ENCODE measurements at regions not wholly inside any gene's neighbourhood (a gene's known extent, or its start where the extent isn't known, plus 50 kb on each side); places are given as distances from the start of the nearest gene placed in this dataset.

DNA sequence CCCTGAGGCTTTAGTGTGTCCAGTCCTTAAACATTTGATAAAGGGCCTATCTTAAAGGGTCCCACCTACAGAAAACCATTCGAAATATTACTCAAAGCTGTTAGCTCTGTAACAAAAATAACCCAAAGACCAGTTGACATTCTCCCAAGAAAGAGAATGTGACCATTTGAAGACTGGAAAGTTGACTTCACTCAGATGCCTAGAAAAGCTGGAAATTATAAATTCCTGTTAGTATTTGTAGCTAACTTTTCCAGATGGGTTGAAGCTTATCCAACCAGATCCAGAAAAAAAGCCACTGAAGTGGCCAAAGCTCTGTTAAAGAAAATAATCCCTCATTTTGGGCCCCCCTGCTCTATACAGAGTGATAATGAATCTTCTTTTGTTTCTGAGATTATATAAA is 408.4 kb downstream of the PLOD2 start:
- TF ChIP-seq RAD21 (IDR thresholded peaks at IDR 0.05) (no peak), TAF1 (conservative IDR thresholded peaks at IDR 0.05) (no peak), NR2F2 (IDR thresholded peaks at IDR 0.05) (no peak), JUND (IDR thresholded peaks at IDR 0.05) (no peak), SP1 (IDR thresholded peaks at IDR 0.05) (no peak)
- TF ChIP-seq, protein P1, sequence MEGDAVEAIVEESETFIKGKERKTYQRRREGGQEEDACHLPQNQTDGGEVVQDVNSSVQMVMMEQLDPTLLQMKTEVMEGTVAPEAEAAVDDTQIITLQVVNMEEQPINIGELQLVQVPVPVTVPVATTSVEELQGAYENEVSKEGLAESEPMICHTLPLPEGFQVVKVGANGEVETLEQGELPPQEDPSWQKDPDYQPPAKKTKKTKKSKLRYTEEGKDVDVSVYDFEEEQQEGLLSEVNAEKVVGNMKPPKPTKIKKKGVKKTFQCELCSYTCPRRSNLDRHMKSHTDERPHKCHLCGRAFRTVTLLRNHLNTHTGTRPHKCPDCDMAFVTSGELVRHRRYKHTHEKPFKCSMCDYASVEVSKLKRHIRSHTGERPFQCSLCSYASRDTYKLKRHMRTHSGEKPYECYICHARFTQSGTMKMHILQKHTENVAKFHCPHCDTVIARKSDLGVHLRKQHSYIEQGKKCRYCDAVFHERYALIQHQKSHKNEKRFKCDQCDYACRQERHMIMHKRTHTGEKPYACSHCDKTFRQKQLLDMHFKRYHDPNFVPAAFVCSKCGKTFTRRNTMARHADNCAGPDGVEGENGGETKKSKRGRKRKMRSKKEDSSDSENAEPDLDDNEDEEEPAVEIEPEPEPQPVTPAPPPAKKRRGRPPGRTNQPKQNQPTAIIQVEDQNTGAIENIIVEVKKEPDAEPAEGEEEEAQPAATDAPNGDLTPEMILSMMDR (IDR thresholded peaks at IDR 0.05; ENCODE audit: low read depth, low read length, missing input control) = no peak
- TF ChIP-seq, protein P2, sequence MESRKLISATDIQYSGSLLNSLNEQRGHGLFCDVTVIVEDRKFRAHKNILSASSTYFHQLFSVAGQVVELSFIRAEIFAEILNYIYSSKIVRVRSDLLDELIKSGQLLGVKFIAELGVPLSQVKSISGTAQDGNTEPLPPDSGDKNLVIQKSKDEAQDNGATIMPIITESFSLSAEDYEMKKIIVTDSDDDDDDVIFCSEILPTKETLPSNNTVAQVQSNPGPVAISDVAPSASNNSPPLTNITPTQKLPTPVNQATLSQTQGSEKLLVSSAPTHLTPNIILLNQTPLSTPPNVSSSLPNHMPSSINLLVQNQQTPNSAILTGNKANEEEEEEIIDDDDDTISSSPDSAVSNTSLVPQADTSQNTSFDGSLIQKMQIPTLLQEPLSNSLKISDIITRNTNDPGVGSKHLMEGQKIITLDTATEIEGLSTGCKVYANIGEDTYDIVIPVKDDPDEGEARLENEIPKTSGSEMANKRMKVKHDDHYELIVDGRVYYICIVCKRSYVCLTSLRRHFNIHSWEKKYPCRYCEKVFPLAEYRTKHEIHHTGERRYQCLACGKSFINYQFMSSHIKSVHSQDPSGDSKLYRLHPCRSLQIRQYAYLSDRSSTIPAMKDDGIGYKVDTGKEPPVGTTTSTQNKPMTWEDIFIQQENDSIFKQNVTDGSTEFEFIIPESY (IDR thresholded peaks at IDR 0.05) = no peak
- TF ChIP-seq, protein P3, sequence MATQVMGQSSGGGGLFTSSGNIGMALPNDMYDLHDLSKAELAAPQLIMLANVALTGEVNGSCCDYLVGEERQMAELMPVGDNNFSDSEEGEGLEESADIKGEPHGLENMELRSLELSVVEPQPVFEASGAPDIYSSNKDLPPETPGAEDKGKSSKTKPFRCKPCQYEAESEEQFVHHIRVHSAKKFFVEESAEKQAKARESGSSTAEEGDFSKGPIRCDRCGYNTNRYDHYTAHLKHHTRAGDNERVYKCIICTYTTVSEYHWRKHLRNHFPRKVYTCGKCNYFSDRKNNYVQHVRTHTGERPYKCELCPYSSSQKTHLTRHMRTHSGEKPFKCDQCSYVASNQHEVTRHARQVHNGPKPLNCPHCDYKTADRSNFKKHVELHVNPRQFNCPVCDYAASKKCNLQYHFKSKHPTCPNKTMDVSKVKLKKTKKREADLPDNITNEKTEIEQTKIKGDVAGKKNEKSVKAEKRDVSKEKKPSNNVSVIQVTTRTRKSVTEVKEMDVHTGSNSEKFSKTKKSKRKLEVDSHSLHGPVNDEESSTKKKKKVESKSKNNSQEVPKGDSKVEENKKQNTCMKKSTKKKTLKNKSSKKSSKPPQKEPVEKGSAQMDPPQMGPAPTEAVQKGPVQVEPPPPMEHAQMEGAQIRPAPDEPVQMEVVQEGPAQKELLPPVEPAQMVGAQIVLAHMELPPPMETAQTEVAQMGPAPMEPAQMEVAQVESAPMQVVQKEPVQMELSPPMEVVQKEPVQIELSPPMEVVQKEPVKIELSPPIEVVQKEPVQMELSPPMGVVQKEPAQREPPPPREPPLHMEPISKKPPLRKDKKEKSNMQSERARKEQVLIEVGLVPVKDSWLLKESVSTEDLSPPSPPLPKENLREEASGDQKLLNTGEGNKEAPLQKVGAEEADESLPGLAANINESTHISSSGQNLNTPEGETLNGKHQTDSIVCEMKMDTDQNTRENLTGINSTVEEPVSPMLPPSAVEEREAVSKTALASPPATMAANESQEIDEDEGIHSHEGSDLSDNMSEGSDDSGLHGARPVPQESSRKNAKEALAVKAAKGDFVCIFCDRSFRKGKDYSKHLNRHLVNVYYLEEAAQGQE (IDR thresholded peaks at IDR 0.05) = no peak
- TF ChIP-seq, protein P4, sequence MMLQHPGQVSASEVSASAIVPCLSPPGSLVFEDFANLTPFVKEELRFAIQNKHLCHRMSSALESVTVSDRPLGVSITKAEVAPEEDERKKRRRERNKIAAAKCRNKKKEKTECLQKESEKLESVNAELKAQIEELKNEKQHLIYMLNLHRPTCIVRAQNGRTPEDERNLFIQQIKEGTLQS (IDR thresholded peaks at IDR 0.05) = no peak
- TF ChIP-seq, protein P5, sequence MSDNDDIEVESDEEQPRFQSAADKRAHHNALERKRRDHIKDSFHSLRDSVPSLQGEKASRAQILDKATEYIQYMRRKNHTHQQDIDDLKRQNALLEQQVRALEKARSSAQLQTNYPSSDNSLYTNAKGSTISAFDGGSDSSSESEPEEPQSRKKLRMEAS (IDR thresholded peaks at IDR 0.05) = no peak
